Lower leg skin (tissue), 4 donors: ENCODE measurements at regions not wholly inside any gene's neighbourhood (a gene's known extent, or its start where the extent isn't known, plus 50 kb on each side); places are given as distances from the start of the nearest gene placed in this dataset.

ENCODE experiments used
- DNase-seq, 2 donors: peaks; one replicate each; pipeline ENCODE4 v3.0.0-alpha.2; 2019; ENCODE audit warnings: low spot score in 2 of 2
- H3K4me3 ChIP-seq: fragments of 200-600 bp; sonication (generic); 2 replicates; pipeline ENCODE4 v1.5.1; 2017; ENCODE audit warnings: mild to moderate bottlenecking, low read depth; ENCODE audit not compliant: poor library complexity, severe bottlenecking
- POLR2A ChIP-seq, 2 donors: fragments of 450-650 bp; IDR thresholded peaks; one replicate each; pipeline ENCODE4 v1.6.1; 2016 to 2017; ENCODE audit warnings: antibody characterized with exemption in 2 of 2, mild to moderate bottlenecking in 1 of 2, moderate library complexity in 1 of 2
- WGBS, 2 donors: methylation state at CpG; one replicate each; pipeline ENCODE4 v1.1.5; 2018; 5-methylcytosine and 5-hydroxymethylcytosine counted together
- intact Hi-C: fragments of 100-400 bp; cut with DNase I; formaldehyde crosslinking; loops from one replicate; pipeline ENCODE4 v1.15.0; 2023; ENCODE audit warnings: low total_unique reads
- TF ChIP-seq, protein P1 (sequence below), 3 donors: fragments of 450-650 bp; IDR thresholded peaks; one replicate each; pipeline ENCODE4 v1.5.1; 2016; ENCODE audit warnings: antibody characterized with exemption in 3 of 3, mild to moderate bottlenecking in 3 of 3, moderate library complexity in 2 of 3

- TF ChIP-seq, protein P1, sequence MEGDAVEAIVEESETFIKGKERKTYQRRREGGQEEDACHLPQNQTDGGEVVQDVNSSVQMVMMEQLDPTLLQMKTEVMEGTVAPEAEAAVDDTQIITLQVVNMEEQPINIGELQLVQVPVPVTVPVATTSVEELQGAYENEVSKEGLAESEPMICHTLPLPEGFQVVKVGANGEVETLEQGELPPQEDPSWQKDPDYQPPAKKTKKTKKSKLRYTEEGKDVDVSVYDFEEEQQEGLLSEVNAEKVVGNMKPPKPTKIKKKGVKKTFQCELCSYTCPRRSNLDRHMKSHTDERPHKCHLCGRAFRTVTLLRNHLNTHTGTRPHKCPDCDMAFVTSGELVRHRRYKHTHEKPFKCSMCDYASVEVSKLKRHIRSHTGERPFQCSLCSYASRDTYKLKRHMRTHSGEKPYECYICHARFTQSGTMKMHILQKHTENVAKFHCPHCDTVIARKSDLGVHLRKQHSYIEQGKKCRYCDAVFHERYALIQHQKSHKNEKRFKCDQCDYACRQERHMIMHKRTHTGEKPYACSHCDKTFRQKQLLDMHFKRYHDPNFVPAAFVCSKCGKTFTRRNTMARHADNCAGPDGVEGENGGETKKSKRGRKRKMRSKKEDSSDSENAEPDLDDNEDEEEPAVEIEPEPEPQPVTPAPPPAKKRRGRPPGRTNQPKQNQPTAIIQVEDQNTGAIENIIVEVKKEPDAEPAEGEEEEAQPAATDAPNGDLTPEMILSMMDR (IDR thresholded peaks at IDR 0.05), result no peak
- TF ChIP-seq POLR2A (IDR thresholded peaks at IDR 0.05), result no peak
- no peak for DNase-seq
- H3K4me3 ChIP-seq, result no peak overlapping the region
- 85 to 87% methylated on average over 2 of the region's 2 CpGs for WGBS, 2 donors
- intact Hi-C loops, result no loop called here
These were observed 357.6 kb downstream of the SS18 start for GRCh38 chr18:25732862-25733261.

DNA sequence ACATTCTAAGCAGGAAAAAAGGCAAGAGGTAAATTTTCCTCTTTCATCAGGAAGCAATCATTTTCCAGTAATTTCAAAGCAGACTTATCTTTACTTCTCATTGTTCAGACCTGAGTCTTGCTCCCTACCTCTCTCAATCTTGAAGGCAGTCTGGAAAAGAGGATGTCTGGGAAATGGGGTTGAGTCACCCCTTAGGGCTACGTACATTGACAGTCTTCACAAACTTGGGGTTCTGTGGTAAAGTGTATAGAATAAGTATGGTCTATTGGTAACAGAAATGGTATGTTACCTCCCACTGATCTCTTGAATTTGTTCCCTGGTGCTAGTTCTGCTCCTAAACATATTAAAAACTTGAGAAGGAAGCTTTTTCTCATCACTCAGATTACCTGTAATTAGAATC is 361.3 kb downstream of the SS18 start:
- WGBS, 2 donors, result 94% methylated on average over 1 of the region's 1 CpG
- TF ChIP-seq POLR2A (IDR thresholded peaks at IDR 0.05), result no peak
- TF ChIP-seq, protein P1 (IDR thresholded peaks at IDR 0.05), result no peak
- intact Hi-C loops, result no loop called here

GRCh38 chr18:25727281-25727985 is 363.0 kb downstream of the SS18 start:
- no peak for TF ChIP-seq POLR2A (IDR thresholded peaks at IDR 0.05)
- TF ChIP-seq, protein P1 (IDR thresholded peaks at IDR 0.05), result no peak
- H3K4me3 ChIP-seq, result no peak overlapping the region
- 58 to 60% methylated on average over 5 of the region's 5 CpGs for WGBS, 2 donors
- DNase-seq, result no peak
- intact Hi-C loops, result no loop called here

More for the DNA sequence above, 361.3 kb downstream of the SS18 start:
- DNase-seq, result no peak
- no peak overlapping the region for H3K4me3 ChIP-seq

DNA sequence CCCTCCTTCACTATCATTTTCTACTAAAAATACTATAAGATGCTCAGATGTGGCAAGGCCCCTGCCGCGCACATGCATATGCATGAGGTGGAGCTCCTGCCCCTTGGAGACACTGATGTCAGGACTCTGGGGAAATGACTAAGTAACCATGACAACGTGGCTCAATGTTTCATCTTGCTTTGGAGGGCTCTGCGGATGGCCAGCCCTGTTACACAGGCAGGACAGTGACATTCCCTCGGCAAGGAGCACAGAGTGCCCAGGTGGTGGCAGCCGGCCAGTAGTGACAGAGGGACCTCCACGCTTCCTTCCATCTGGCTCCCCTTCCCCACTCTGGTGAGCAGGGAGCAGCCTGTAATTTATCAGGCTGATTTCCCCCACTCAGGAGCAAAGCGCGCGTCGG is 364.1 kb downstream of the SS18 start:
- 68% methylated on average over 11 of the region's 11 CpGs for WGBS, 2 donors
- TF ChIP-seq, protein P1 (IDR thresholded peaks at IDR 0.05), result no peak
- TF ChIP-seq POLR2A (IDR thresholded peaks at IDR 0.05), result no peak
- no peak overlapping the region for H3K4me3 ChIP-seq
- intact Hi-C loops, result no loop called here
- no peak for DNase-seq

- H3K4me3 ChIP-seq, result no peak overlapping the region
- TF ChIP-seq, protein P1 (IDR thresholded peaks at IDR 0.05), result no peak
- TF ChIP-seq POLR2A (IDR thresholded peaks at IDR 0.05), result no peak
- intact Hi-C loops, result no loop called here
- no peak for DNase-seq
- WGBS, 2 donors, result 68 to 69% methylated on average over 2 of the region's 2 CpGs
These were observed 364.9 kb downstream of the SS18 start for GRCh38 chr18:25725501-25725900.

- intact Hi-C loops, result no loop called here
- no peak overlapping the region for H3K4me3 ChIP-seq
- TF ChIP-seq, protein P1 (IDR thresholded peaks at IDR 0.05), result no peak
- TF ChIP-seq POLR2A (IDR thresholded peaks at IDR 0.05), result no peak
- WGBS, 2 donors, result 81 to 83% methylated on average over 4 of the region's 4 CpGs
- no peak for DNase-seq
These were observed 365.4 kb downstream of the SS18 start for GRCh38 chr18:25724997-25725396.
